NCI-H1930 (cell line): ENCODE measurements at regions not wholly inside any gene's neighbourhood (a gene's known extent, or its start where the extent isn't known, plus 50 kb on each side); places are given as distances from the start of the nearest gene placed in this dataset.

ENCODE experiments used
- DNase-seq, 2 experiments: peaks; one replicate each; lab custom pipeline; 2025; lab: John Stamatoyannopoulos, UW

DNA sequence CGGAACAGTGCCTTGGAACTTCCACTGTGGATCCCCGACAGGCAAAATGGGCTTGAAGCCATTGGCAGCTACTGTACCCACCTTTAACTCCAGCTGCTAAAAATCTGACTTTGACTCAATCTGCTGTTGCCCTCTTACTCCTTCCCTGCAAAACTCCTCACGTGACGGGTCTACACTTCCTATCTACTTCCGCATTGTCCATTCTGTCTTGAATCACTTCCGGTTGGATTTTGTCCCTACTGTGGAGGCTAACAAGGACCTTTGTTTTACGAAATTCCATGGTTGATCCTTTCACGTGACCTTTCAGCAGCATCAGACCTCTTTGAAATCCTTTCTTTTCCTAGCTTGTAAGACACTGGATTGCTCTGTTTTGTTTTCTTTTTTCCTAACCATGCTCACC, 268.4 kb downstream of the PRDM2 start:
- DNase-seq, result no peak

GRCh38 chr1:13970631-13971247, 270.8 kb downstream of the PRDM2 start:
- no peak for DNase-seq

DNA sequence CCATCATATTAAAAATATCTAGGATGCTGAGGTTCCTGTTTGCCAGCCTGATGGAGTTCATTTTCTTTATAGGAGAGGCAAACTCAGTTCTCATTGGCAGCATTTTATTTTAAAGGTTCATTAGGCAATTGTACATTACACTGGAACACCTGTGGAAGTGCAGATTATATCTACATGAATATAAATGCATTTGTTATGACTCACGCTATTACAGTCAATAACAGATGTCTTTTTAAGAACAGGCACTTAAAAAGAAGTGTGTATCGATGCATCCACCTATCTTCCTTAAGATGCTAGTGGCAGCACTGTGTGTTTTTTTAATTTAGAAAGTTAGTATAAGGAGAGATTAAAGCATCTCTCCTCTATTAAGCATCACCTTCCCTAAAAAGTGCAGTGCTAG, 276.5 kb downstream of the PRDM2 start:
- no peak for DNase-seq

DNA sequence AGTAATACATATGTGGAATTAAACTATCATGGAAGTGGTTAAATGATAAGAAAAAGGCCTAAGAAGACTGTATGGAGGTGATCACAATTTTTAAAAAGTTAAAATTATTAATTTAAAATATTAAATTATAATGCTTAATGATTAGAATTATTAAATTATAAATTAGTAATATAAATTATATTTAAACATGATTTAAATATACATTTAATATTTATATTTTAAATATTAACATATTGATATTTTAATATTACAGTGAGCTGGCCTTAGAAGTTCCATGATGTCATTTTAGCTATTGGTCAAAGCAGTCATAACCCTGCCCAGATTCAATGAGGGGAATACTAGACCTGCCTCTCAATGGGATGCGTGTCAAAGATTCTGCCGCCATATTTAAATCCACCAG, 281.2 kb downstream of the PRDM2 start:
- DNase-seq, result no peak

DNA sequence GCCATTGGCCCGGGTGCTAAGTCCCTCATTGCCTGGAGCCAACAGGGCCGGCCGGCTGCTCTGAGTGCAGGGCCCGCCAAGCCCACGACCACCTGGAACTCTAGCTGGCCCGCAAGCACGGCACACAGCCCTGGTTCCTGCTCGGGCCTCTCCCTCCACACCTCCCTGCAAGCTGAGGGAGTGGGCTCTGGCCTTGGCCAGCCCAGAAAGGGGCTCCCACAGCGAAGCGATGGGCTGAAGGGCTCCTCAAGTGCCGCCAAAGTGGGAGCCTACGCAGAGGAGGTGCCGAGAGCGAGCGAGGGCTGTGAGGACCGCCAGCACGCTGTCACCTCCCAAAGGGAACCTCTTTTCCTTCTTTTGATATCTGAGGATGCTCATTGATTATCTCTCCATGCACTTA, 283.4 kb downstream of the PRDM2 start:
- DNase-seq, result no peak

GRCh38 chr1:13990939-13991338, 291.0 kb downstream of the PRDM2 start:
- DNase-seq, result no peak

DNA sequence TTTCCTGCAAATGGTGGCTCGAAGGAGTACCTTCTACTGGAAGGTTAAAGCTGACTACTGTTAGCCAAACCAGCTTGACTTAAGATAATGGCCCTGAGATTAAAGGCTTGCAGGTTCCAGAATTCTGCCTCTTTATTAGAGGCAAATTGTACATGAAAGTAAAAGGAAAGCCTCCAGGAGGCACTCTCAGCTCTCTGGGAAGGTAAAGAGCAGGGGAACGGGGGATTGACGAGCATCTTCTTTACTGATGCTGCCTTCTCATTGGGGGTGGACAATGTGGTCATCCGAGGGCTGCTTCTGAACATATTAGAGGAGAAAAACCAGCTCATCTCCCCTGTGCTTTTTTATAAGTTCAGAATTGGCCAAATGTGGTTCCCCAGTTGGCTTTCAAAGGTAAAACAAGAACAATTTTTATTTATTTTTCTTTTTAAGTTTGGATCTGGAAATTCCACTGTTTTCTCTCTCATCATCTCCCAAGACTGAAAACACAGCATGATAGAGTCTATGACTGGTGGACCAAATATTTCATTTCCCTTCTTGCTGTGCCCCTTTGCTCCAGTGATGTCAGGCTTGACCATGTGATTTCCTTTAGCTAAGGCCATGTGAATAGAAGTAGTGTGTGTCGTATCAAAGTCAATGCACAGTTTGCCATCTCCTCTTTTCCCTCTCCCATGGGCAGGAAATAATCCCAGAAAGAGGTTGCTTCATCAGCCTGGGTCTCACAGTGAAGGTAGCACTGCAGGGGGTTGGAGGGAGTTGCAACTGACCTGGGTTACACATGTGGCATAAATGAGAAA, 292.7 kb downstream of the PRDM2 start:
- no peak for DNase-seq

DNA sequence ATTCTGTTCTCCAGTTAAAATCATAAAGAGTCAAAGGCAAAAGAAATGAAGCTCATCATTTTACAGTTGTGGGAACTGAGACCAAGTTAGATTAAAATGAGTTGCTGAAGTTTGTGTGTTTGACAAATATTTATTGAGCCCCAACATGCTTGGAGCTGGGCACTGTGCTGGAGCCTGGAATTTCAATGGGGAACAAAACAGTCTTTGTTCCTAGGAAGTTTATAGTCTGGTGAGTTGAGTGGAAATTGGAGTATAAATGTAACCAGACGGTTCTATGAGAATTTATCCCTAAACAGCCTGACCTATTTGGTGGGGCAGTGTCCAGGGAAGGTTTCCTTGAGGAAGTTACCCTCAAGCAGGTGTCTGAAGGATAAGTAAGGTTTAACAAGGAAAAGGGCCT, 294.4 kb downstream of the PRDM2 start:
- DNase-seq, result no peak

DNA sequence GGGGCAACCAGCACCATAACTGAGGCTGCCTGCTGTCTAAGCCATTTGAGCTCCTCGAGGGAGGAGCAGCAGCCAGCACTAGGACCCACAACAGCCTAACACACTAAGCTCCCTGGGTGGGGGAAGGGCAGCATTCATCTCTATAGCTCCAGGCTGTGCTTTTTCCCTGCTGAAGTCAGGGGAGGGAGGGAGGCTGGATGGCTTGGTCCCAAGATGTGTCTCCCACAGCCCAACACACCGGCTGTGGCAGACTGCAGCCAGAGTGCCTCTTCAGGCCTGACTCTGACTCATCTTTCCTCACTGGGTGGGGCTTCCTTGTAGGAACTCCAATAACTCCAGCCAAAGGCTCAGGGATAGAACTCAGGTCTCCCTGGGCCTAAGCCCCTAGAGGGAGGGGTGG, 296.3 kb downstream of the PRDM2 start:
- no peak for DNase-seq

- DNase-seq, result no peak
These were observed 303.6 kb downstream of the PRDM2 start for GRCh38 chr1:14003552-14003951.

DNA sequence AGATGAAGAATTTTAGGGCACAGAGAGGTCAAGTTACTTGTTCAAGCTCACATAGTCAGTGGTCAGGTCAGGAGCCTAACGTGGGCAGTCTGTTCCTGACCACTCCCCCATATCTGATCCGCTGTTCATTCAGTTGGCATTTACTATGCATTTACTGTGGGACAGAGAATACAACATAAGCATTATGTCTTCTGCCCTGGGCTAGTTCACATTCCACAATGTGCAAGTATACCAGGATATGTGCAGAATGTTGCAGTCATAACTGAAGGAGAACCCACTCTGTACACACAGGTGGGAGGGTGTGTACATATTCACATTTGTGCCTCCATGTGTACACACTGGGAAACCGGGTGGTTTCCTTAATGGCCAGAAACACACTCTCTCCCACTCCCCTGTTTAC, 309.6 kb downstream of the PRDM2 start:
- no peak for DNase-seq

GRCh38 chr1:14010476-14010875, 310.5 kb downstream of the PRDM2 start:
- no peak for DNase-seq

DNA sequence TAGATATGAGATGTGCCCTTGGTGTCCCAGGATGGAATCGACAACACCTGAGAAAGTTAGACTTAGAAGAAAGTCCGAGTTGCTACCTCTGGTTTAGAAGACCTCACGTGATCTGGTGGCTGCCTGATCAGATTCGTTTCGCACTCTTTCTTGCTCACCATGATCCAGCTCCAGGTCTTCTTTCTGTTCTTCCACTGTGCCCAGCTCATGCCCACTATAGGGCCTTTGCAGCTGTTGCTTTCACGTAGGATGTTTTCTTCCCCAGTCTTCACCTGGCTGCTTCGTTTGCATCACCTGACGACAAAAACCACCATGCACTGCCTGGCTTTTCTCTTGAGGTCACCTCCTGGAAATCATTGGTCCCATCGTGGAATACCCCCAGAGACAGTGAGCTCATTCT, 311.1 kb downstream of the PRDM2 start:
- DNase-seq, result no peak

GRCh38 chr1:14011888-14012287, 311.9 kb downstream of the PRDM2 start:
- no peak for DNase-seq

DNA sequence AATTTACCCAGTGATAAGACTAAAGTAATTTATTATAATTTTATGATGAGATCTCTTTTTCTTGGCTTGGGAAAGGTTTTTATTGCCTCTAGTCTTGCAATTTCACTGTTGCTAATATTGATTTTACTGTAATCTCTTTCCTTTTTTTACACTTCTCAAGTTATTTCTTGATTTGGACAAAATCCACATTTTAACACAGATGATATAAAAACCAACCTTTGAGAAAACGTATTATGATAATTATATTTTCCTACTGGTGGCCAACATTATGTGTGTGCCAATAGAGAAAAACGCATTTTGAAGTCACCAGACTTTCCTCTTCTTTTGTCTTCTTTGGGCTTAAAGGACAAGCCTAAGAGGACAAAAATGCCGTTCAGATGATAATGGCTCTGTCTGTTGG, 314.9 kb downstream of the PRDM2 start:
- DNase-seq, result no peak

GRCh38 chr1:14015917-14016316, 315.9 kb downstream of the PRDM2 start:
- no peak for DNase-seq

GRCh38 chr1:14017531-14017961, 317.6 kb downstream of the PRDM2 start:
- no peak for DNase-seq

DNA sequence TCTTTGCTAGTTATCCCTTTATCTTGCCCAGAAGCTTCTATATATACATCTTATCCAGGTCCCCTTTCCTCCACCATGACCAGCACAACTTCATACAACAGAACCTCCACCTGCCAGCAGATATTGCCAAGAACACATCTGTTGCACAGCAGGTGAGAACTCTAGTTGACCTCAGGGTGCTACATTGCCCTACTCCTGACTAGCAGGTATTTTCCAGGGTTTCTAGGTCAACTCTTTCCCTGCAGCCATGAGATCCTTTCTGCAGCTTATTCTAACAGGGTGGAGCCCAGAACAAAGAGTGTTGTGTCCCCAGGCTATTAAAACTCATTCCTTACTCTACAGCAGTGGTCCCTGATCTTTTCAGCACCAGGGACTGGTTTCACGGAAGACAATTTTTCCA, 319.5 kb downstream of the PRDM2 start:
- no peak for DNase-seq

- no peak for DNase-seq
These were observed 320.0 kb downstream of the PRDM2 start for GRCh38 chr1:14020006-14020405.

GRCh38 chr1:14027099-14027498, 327.1 kb downstream of the PRDM2 start:
- no peak for DNase-seq

DNA sequence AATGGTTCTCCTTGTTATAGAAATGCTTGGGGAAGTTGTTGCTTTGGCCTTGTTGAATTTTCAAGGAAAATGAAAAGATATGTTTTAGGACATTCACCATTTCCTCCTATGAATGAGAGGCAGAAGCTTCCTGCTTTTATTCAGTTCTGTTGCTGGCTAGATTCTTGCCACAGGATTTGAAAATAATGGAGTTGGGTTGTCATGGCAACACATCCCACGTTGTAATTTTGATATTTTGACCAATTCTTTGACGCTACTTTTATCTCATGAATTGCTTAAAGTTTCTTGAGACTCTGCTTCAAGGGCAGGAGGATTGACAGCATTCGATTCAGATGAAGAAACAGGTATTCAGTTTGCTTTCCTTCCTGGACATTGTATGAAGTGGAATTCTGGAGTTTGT, 331.5 kb downstream of the PRDM2 start:
- no peak for DNase-seq

GRCh38 chr1:14034506-14034905, 334.5 kb downstream of the PRDM2 start:
- no peak for DNase-seq

GRCh38 chr1:14037101-14037847, 337.3 kb downstream of the PRDM2 start:
- no peak for DNase-seq
